Left lung (tissue), 4 donors: ENCODE measurements at regions not wholly inside any gene's neighbourhood (a gene's known extent, or its start where the extent isn't known, plus 50 kb on each side); places are given as distances from the start of the nearest gene placed in this dataset.

Experiments used
- ATAC-seq: fragments of 200-7000 bp; cut with Tn5 transposase; one replicate; pipeline ENCODE4 v1.9.1; 2020; ENCODE audit warnings: moderate library complexity
- DNase-seq, 4 donors: peaks; one replicate each; pipeline ENCODE4 v3.0.0-alpha.2; 2013 to 2020
- H3K27ac ChIP-seq, 2 donors: fragments of 200-600 bp; sonication (generic) in 1 of 2; one replicate each; pipeline versions ENCODE4 v1.5.0 to v1.8.0; 2020 to 2021
- H3K27me3 ChIP-seq, 2 donors: fragments of 200-600 bp; sonication (generic) in 1 of 2; one replicate each; pipeline versions ENCODE4 v1.5.0 to v1.8.0; 2020 to 2021
- H3K36me3 ChIP-seq, 2 donors: fragments of 200-600 bp; sonication (generic) in 1 of 2; one replicate each; pipeline versions ENCODE4 v1.5.0 to v1.8.0; 2020 to 2021
- H3K4me1 ChIP-seq, 2 donors: fragments of 200-600 bp; one replicate each; pipeline ENCODE4 v1.8.0; 2021
- H3K4me3 ChIP-seq, 2 donors: fragments of 200-600 bp; sonication (generic) in 1 of 2; one replicate each; pipeline versions ENCODE4 v1.5.0 to v1.8.0; 2020 to 2021; ENCODE audit warnings: mild to moderate bottlenecking in 1 of 2
- H3K9me3 ChIP-seq, 2 donors: fragments of 200-600 bp; sonication (generic) in 1 of 2; one replicate each; pipeline versions ENCODE4 v1.5.0 to v1.8.0; 2020 to 2021
- CTCF ChIP-seq, 2 donors: fragments of 200-600 bp; sonication (generic) in 1 of 2; IDR thresholded peaks; one replicate each; pipeline versions ENCODE4 v1.5.0 to v1.8.0; 2021; ENCODE audit warnings: antibody characterized with exemption in 2 of 2
- intact Hi-C, 2 donors: fragments of 100-400 bp; cut with DNase I; formaldehyde crosslinking; loops; one replicate each; pipeline versions ENCODE4 v1.11.2 to v1.14.2; 2022
- donor health status: DM: no; HTN: yes; CAD: no.
- donor health status: DM: no; HTN: no; CAD: no.

- no peak overlapping the region for H3K4me3 ChIP-seq
- no peaks in the 10 kb centered on the region for H3K9me3 ChIP-seq
- no peak overlapping the region for H3K27ac ChIP-seq
- no peaks in the 10 kb centered on the region for H3K36me3 ChIP-seq
- ATAC-seq (peak; percentile 21), DNase-seq (no peak)
- TF ChIP-seq CTCF (IDR thresholded peaks at IDR 0.05) = no peak
- H3K27me3 ChIP-seq = peaks cover 0 to 3% of the 10 kb centered on the region in 2 donors
- intact Hi-C loops = no loop called here
- peaks cover 0 to 7% of the 10 kb centered on the region in 2 donors for H3K4me1 ChIP-seq
Measured at GRCh38 chr6:25222006-25222678, 57.0 kb upstream of the CARMIL1 start.

- ATAC-seq (peak; percentile 92), DNase-seq (peak in 3 of 4 donors; percentile 46 to 78 (median 47))
- Histone ChIP-seq H3K27me3 (peaks cover 0 to 3% of the 10 kb centered on the region in 2 donors), H3K9me3 (no peaks in the 10 kb centered on the region), H3K4me1 (peaks cover 0 to 7% of the 10 kb centered on the region in 2 donors), H3K36me3 (no peaks in the 10 kb centered on the region), H3K27ac (no peak overlapping the region), H3K4me3 (no peak overlapping the region)
- peak; percentile 75 to 87 for TF ChIP-seq CTCF (IDR thresholded peaks at IDR 0.05)
- intact Hi-C loops = no loop called here
Measured at GRCh38 chr6:25223490-25223991, 55.6 kb upstream of the CARMIL1 start.

DNA sequence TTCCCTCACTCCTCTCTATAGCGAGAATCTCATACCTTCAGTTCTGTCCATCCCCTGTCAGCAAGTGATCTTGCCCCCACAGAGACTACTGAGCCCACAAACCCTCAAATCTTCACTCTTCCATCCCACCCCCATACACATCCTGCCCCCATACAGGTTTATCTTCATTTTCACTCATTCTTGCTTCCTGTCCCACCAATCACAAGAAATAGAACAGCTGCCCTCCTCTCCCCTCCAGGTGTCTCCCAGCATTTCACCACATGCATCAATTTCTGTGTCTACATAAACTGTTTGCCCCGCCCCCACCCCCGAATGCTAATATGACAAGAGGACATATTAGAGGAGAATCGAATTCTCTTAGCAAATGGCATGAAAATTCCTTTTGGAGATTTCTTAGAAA lies 54.9 kb upstream of the CARMIL1 start:
- TF ChIP-seq CTCF (IDR thresholded peaks at IDR 0.05) = no peak
- no peak overlapping the region for H3K27ac ChIP-seq
- DNase-seq = no peak
- no peaks in the 10 kb centered on the region for H3K36me3 ChIP-seq
- peaks cover 0 to 3% of the 10 kb centered on the region in 2 donors for H3K27me3 ChIP-seq
- intact Hi-C loops = no loop called here
- peaks cover 0 to 7% of the 10 kb centered on the region in 2 donors for H3K4me1 ChIP-seq
- H3K9me3 ChIP-seq = no peaks in the 10 kb centered on the region
- ATAC-seq = no peak
- no peak overlapping the region for H3K4me3 ChIP-seq

- ATAC-seq = no peak
Measured at GRCh38 chr6:25227854-25228253, 51.3 kb upstream of the CARMIL1 start.

More at GRCh38 chr6:25227854-25228253, 51.3 kb upstream of the CARMIL1 start:
- no peak for TF ChIP-seq CTCF (IDR thresholded peaks at IDR 0.05)
- DNase-seq = no peak
- H3K36me3 ChIP-seq = no peaks in the 10 kb centered on the region
- H3K4me1 ChIP-seq = peaks cover 0 to 7% of the 10 kb centered on the region in 2 donors
- intact Hi-C loops = no loop called here
- H3K27ac ChIP-seq = no peak overlapping the region
- H3K27me3 ChIP-seq = peaks cover 0 to 3% of the 10 kb centered on the region in 2 donors
- H3K9me3 ChIP-seq = no peaks in the 10 kb centered on the region
- no peak overlapping the region for H3K4me3 ChIP-seq
